Left ventricle myocardium superior (tissue), 1 donor: ENCODE measurements at regions not wholly inside any gene's neighbourhood (a gene's known extent, or its start where the extent isn't known, plus 50 kb on each side); places are given as distances from the start of the nearest gene placed in this dataset.
"Not testable (repeated sequence)": the region's sequence is repeated elsewhere in the genome, so short reads cannot be mapped to it uniquely, and the experiment has no call there.

Experiments
- ATAC-seq: fragments of 200-7000 bp; cut with Tn5 transposase; one replicate; pipeline ENCODE4 v1.9.1; 2020; ENCODE audit warnings: mild to moderate bottlenecking, moderate library complexity
- DNase-seq: peaks from one replicate; pipeline ENCODE4 v3.0.0-alpha.2; 2020
- intact Hi-C: fragments of 100-400 bp; cut with micrococcal nuclease; formaldehyde crosslinking; loops from one replicate; pipeline ENCODE4 v1.11.0; 2022
- donor health status: DM: no; HTN: yes; CAD: no; lungs with severe emphysema.

DNA sequence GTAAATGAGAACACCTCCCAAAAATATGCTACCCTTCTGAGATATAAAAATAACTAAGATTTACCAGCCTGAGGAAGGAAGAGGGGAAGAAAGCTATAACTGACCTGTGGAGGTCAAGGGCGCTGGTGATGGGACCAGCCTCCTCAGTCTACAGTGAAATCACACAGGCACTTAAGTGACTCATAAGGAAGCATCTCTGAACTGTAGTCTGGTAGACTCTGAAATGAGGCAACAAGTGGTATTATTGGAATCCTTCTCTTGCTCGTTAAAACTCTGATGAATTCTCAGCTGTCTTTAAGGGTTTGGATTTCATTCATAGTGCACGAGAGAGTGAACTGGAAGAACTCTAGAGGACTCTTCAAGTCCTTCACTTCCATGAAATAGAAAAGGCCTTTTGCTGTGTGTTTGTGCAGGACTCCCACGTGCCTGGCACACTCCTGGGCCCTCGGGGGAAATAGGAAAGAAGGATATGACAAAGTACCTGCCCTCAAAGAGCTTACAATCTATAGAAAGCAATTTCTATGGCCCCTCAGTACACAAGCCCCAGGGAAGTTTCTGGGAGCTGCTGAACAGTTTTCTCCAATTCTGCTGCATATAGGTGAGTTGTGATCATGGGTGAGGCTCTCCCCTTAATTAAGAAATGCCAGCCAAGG is 231.8 kb upstream of the RREB1 start:
- ATAC-seq (no peak), DNase-seq (no peak)
- intact Hi-C loops = no loop called here

DNA sequence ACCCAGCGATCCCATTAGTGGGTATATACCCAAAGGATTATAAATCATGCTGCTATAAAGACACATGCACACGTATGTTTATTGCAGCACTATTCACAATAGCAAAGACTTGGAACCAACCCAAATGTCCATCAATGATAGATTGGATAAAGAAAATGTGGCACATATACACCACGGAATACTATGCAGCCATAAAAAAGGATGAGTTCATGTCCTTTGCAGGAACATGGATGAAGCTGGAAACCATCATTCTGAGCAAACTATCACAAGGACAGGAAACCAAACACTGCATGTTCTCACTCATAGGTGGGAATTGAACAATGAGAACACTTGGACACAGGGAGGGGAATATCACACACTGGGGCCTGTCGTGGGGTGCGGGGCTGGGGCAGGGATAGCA is 230.0 kb upstream of the RREB1 start:
- ATAC-seq, DNase-seq, intact Hi-C loops: not testable (repeated sequence)

DNA sequence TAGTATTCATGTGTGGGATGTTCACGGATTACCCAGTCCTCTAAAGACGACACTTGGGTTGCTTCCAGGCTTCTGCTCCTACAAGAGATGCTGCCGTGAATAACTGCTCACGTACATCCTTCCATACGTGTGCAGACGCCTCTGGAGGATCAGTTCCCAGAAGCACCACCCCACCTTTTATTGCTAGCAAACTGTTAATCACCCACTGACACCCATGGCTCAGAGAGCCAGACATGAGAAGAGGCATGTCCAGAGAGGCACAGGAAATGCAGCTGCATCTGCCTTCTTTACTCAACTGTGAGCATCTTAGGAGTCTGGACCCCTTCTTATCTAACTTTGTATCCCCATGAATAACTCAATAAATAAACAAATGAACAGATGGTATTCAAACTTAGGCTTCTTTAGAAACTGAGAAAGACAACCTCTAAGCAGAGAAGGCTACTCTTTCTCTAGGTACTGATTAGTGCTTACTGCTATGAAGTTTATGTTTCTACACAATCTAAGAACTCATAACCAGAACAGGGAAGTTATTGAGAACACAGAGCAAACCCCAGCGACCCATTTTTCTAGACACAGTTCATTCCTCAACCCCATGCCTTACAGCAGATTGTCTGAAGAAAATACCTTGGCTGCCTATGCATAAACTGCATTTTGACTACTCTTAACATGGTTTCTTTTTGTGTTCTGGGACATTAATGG is 228.7 kb upstream of the RREB1 start:
- intact Hi-C loops = no loop called here
- ATAC-seq (peak; percentile 28), DNase-seq (no peak)

DNA sequence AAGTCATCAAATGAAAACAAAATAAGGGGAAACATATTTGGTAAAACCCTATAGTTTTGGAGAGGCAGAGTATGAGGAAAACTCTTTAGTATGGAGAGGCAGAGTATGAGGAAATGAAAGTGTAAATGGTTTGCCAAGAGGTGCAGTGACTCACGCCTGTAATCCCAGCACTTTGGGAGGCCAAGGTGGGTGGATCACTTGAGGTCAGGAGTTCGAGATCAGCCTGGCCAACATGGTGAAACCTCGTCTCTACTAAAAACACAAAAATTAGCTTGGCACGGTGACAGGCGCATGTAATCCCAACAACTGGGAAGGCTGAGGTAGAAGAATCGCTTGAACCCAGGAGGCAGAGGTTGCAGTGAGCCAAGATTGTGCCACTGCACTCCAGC is 228.2 kb upstream of the RREB1 start:
- peak; percentile 34 for ATAC-seq
- intact Hi-C loops = not testable (repeated sequence)

DNA sequence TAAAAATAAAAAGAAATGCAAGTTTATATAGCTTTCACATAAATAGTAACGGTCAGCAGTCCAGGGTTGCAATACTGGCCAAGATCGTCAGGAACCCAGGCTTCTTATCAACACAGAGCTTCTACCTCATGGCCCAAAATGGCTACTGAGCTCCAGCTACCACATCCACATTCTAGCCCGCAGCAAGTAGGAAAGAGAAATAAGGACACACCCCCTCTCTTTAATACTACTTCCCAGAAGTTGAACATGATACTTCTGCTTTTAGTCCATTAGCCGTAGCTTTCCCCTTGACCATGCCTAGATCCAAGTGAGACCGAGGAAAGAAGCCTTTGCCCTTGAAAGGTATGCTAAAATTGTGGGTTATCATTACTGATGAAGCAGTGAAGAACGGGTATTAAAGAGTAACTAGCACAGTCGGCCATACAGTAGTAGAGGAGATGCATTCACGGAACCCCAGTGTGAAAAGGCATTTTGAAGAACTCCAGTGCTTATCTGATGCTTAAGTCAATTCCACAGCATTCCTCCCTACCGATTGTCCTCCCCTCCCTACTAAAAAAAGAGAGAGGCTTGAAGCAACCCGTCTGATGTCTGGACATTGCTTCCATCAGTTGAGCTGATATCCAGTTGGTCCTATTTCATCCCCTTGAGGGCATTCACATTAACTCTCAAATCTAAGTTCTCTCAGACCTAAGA is 226.9 kb upstream of the RREB1 start:
- ATAC-seq (no peak), DNase-seq (no peak)
- intact Hi-C loops = no loop called here

More for the DNA sequence above, 228.2 kb upstream of the RREB1 start:
- not testable (repeated sequence) for DNase-seq

DNA sequence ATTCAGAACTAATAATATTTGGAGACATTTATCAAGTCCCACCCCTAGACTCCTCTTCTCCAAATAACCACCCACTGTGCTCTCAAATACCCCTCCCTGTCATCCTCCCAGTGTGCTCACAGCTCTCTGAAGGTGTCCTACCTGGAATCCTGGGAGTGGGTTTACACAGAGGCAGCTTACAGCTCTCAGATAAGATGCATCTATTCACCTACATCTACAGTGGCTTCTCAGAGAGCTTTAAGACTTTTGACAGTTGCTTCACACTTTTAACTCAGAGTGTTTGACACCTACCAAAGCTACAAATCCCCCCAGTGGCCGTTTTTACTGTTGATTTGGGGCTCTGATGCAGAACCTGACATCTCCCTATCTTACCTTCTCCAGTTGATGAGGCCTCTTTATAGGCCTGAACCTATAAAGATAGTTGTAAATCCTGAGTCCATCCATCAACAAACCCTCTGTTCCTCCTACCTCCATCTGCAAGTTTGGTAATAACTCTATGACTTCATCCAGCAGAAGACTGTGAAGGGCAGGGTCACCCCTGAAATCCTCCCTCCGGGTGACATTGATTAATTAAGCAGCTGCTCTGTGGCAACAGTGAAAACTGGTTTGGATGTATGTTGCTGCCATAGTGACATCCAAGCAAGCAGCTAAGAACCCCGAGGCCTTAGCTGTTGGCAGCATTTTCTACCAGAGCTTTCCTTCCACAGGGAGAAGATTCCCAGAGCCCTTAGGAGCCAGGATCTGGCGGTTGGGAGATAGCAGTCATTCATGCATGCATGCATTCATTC is 226.1 kb upstream of the RREB1 start:
- intact Hi-C loops = no loop called here
- DNase-seq (no peak), ATAC-seq (no peak)

DNA sequence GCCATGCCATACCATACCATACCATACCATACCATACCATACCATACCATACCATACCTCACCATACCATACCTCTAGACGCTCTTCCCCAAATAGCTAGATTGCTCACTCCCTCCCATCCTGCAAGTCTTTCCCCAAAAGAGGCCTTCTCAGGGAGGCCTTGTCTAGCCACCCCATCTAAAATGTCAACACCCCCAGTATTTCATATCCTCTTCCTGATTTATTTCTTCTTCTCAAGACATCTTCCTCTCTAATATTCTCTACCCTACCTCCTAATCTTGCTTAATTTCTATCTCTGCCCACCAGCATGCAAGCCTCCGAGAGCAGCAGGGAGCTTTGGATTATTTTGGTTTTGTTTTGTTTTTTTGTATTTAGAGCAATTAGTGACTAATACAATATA is 225.2 kb upstream of the RREB1 start:
- ATAC-seq (no peak), DNase-seq (no peak)
- intact Hi-C loops = no loop called here

DNA sequence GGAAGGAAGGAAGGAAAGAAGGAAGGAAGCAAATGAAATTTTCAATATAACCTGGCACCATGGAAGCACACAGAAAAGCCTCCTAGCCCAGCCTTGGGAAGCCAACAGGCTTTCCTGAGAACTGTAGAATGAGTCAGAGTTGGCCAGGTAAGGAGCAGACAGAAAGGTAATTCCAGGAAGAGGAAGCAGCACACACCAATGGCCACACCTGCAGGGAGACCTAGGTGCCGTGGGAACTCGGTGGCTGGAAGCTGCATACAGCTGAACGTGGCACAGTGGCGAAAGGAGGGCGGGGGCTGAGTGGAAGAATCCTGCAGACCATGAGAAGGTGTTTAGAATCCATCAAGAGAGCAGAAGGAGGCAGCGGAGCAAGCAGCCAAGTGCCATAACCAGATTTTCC is 224.8 kb upstream of the RREB1 start:
- DNase-seq = no peak
- intact Hi-C loops = no loop called here
- ATAC-seq = no peak

DNA sequence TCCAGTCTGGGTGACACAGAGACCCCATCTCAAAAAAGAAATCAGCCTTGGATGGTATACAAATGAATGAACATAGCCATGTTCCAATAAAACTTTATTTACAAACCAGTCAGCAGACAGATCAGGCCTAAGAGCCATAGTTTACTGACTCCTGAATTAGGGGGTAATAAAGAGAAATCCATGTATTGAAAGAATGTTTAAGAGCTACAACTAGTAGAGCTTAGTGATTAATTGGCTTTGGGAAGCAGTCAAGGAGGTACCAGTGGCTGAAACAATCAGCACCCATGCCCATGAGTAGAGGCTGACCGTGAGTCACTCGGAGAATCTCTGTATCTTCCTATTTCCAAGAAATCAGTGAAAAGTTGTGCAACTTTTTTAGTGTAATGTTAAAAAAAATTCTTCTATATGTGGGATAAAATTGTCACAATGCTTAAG is 223.6 kb upstream of the RREB1 start:
- ATAC-seq (no peak), DNase-seq (no peak)
- intact Hi-C loops = no loop called here

DNA sequence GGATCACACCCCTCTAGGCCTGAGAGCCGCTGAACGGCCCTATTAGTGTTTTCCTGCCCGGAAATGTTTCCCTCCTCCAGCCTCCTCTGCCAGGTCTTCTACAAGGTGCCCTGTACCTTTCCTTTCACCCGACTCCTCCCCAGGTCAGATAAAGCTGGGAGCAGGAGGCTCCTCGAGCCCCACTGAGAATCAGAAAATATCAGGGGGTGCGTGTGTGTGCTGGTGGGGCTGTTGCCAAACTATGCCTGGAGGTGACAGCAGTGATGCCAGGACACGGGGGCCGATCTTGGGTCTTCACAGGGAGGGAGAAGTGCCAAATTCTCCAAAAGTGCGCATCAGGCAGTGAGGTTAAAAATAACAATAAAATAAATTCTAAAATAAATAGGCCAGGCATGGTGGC is 222.8 kb upstream of the RREB1 start:
- ATAC-seq (no peak), DNase-seq (no peak)
- intact Hi-C loops = no loop called here

DNA sequence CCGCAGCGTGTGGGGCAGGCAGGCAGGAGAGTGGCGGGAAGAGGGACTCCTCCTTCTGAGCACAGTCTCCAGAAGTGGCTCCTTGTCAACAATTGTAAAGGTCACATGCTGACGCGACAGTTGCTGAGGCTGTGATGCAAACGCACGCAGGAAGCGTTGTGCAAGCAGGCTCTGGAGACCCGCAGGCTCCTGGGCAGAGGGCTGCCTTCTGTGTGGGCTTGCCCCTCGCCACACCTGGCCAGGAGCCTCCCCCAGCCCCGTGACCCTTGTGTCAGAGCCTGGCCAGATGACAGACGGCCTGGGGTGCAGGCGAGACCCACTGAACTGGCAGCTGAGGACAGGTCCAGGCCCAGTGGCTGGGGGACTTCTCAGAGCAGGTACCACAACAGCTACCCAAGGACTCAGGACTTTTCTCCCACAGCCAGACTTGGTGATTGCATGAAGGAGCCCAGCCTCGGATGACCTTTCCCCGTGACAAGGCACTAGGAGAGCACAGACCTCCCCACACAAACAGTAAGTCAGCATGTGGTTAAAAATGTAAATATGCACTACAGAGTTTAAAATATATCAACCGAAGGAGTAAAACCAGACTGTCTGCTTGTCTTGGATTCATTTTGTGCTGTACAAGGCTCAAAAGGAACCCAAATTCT is 222.1 kb upstream of the RREB1 start:
- ATAC-seq (peak; percentile 69), DNase-seq (peak; percentile 69)
- intact Hi-C loops = no loop called here

DNA sequence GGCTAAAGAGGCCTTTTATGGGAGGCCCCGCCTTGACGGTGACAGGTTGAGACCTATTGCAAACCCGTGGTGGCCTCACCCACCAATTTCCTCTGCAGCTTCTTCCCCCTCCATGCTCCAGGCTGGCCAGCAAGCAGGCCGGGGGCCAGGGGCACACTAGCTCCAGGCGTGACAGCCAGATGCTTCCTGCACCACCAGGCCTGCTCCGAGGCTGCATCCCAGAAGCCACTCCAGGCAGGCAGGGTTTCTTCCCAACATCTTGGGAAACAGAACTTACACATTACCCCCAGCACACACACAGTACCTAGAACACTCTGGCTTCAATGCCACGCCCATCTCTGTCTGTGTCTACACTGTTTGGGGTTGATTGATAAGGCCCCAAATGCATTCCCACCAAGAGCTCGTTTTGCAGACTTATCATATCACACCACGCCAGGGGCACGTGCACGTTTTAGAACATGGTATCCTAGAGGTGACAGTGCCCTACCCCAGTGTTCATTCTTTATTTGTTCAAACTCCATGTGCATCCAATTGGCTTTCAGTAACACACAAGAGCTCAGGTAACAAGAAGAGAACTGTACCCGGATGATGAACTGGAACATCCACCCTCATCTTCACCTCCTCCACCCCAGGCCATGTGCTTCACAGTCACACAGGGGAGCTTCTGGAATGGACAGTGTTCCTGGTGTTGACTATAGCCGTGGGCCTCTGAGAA is 221.4 kb upstream of the RREB1 start:
- DNase-seq = peak; percentile 41
- ATAC-seq = peak; percentile 17
- intact Hi-C loops = no loop called here

DNA sequence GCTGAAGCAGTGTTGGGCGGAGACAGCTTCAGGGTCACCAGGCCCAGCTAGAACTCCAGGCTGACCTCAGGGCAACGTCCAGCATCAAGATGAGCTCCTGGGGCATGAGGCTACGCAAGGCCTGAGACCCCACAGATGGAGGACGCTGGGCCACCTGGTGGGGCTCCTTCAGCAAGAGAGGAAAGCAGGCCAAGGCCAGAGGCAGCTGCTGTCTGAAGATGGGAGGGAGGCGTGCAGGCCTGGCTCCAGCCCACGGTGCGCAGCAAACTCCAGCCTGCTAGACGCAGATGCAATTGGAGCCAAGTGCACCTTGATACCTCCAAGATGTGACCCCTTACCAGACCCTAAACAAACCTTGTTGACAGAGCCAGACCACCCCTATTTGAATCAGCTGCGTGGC is 220.9 kb upstream of the RREB1 start:
- intact Hi-C loops = no loop called here
- DNase-seq (no peak), ATAC-seq (no peak)

DNA sequence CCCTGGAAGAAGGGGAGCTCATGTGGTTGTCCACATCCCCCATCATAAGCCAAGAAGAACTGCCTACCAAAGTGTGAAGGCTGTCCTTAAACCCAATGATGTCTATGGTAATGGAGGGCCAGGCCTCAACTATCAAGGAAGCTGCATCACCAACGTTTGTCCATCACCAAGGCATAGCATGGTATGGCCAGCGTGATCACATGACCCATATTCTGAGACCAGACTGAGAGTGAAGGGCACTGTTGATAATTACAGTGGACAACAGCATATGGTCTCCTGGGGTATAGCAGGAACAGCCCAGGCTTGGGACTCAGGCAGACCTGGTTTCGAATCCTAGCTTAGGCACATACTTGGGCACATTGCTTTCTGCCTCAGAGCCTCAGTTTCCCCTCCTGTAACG is 218.2 kb upstream of the RREB1 start:
- no peak for DNase-seq
- intact Hi-C loops = no loop called here
- ATAC-seq = no peak

DNA sequence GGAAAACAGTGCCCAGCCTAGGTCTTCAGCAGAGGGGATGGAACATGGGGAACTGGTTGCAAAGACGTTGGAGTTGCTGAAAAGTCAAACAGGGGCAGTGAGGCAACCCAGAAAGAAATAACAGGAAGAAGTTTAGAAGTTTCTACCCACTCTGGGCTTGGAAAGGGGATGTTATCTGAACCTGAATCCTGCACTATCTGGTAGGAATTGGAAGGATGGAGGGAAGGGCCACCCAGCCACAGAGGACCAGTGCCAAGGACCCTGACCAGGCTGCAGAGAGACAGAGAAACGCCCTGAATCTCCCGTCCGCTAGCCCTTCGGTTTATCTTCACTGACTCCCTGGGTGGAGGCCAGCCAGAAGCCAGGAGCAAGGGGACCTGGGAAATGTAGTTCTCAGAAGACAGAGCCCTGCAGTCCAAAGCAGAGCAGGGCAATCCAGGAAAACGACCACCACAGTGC is 217.3 kb upstream of the RREB1 start:
- ATAC-seq (peak; percentile 51), DNase-seq (peak; percentile 71)
- intact Hi-C loops = no loop called here

DNA sequence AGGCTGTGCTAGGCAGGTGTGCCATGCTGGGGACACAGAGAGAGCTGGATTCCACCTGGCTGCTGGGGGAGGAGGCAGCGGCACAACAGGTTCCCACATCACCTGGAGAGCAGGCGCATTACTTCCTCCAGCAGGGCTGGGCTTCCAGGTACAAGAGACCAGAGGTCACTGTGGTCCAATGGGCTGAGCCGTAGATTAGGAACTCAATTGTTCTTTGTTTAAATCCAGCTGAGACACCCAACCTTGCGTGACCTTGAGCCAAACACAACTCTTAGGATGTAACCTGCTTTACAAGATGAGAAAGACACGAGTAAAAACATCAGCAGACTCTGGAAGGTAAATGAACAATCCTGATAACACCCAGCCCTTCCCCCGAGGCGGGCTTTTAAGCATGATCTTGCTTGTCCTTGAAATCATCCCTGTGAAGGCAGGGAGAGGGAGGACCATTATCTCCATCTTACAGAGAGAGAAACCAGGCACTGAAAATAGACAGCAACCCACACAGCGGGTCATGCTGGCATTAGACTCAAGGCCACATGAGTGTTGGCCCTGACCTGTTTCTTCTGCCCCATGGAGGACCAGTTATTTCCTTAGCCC is 216.5 kb upstream of the RREB1 start:
- ATAC-seq = no peak
- intact Hi-C loops = no loop called here
- DNase-seq = no peak

DNA sequence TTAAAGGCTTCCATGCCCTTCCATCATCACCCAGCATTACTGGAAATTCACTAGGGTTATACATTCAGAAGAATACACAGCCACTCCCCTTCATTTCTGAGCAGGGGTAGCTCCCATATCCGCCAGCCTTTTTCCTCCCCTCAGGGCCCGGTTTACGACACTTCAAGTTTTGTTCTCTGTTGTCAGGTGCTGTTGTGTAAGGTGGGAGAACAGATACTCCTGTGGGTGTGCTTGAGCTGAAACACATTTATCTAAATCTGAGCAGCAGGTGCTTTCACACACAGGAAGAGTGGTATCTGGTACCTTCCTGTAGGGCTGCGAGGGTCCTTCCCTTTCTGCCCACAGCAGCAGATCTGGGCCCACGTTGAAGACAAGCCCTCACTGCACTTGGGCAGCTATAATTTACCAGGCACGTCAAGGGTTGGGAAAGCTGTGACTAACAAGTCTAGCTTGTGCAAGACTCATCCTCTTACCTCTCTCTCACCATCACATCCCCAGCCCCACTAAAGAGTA is 215.8 kb upstream of the RREB1 start:
- no peak for DNase-seq
- no peak for ATAC-seq
- intact Hi-C loops = no loop called here
